IMR-90 (cell line): ENCODE measurements at regions not wholly inside any gene's neighbourhood (a gene's known extent, or its start where the extent isn't known, plus 50 kb on each side); places are given as distances from the start of the nearest gene placed in this dataset.

Source experiments
- ATAC-seq: fragments of 200-7000 bp; cut with Tn5 transposase; 2 replicates; pipeline ENCODE4 v1.9.1; 2020; ENCODE audit warnings: low read depth, mild to moderate bottlenecking, moderate library complexity
- BruUV-seq: library from RNA; stranded (reverse); fragments of 400-500 nt; replicated peaks from 2 replicates; lab custom pipeline; 2021; lab: Mats Ljungman, UMichigan
- CTCF ChIA-PET: fragments of 300-600 bp; formaldehyde crosslinking; extraction: SDS; loops from one replicate; lab custom pipeline; 2021; ENCODE audit warnings: antibody characterized with exemption; lab: Yijun Ruan, JAX
- POLR2A ChIA-PET: fragments of 300-600 bp; sonication (Branson Sonifier 250); formaldehyde crosslinking; loops from one replicate; lab custom pipeline; 2022; ENCODE audit warnings: antibody characterized with exemption; ENCODE audit not compliant: unreplicated experiment; lab: Charles Lee
- DNase-seq: peaks from one replicate; pipeline ENCODE4 v3.0.0; 2013
- H2AFZ ChIP-seq: replicated peaks from 2 replicates; pipeline ENCODE3; 2013; ENCODE audit warnings: low read length, mild to moderate bottlenecking; ENCODE audit not compliant: poor library complexity
- H2AK5ac ChIP-seq: 2 replicates; pipeline ENCODE4 v1.6.1; 2013; ENCODE audit warnings: low read depth, low read length, inconsistent platforms
- H2AK9ac ChIP-seq: replicated peaks from 2 replicates; pipeline ENCODE3; 2013; ENCODE audit warnings: mild to moderate bottlenecking, low read depth, low read length, moderate library complexity; ENCODE audit not compliant: poor library complexity
- H2BK120ac ChIP-seq: 2 replicates; pipeline ENCODE4 v1.6.1; 2013; ENCODE audit warnings: low read depth, low read length, inconsistent platforms
- H2BK15ac ChIP-seq: 3 replicates; pipeline ENCODE4 v1.6.1; 2013; ENCODE audit warnings: low read depth, low read length, inconsistent platforms
- H2BK20ac ChIP-seq: 2 replicates; pipeline ENCODE4 v1.6.1; 2013; ENCODE audit warnings: low read depth, mild to moderate bottlenecking, inconsistent platforms, low read length, moderate library complexity
- H2BK5ac ChIP-seq: 2 replicates; pipeline ENCODE4 v1.6.1; 2013; ENCODE audit warnings: mild to moderate bottlenecking, low read depth, low read length, inconsistent platforms; ENCODE audit not compliant: poor library complexity, severe bottlenecking
- H3K14ac ChIP-seq: replicated peaks from 2 replicates; pipeline ENCODE4 v1.6.1; 2013; ENCODE audit warnings: low read depth, low read length, inconsistent platforms
- H3K18ac ChIP-seq: 2 replicates; pipeline ENCODE4 v1.6.1; 2013; ENCODE audit warnings: low read depth, low read length, control low read depth
- H3K23ac ChIP-seq: 2 replicates; pipeline ENCODE4 v1.6.1; 2013; ENCODE audit warnings: low read depth, low read length, inconsistent platforms
- H3K27ac ChIP-seq: 2 replicates; pipeline ENCODE4 v1.5.1; 2013; ENCODE audit warnings: mild to moderate bottlenecking, control low read depth, low read length; ENCODE audit not compliant: insufficient read depth
- H3K27me3 ChIP-seq: 2 replicates; pipeline ENCODE4 v1.6.1; 2013; ENCODE audit warnings: low read length; ENCODE audit not compliant: control insufficient read depth, insufficient read depth
- H3K36me3 ChIP-seq: 2 replicates; pipeline ENCODE4 v1.6.1; 2013; ENCODE audit warnings: low read length, mixed read lengths; ENCODE audit not compliant: control insufficient read depth, insufficient read depth
- H3K4ac ChIP-seq: 2 replicates; pipeline ENCODE4 v1.6.1; 2013; ENCODE audit warnings: low read depth, low read length, inconsistent platforms
- H3K4me1 ChIP-seq: 2 replicates; pipeline ENCODE4 v1.6.1; 2013; ENCODE audit warnings: low read length, mixed read lengths; ENCODE audit not compliant: control insufficient read depth, insufficient read depth
- H3K4me2 ChIP-seq: 2 replicates; pipeline ENCODE4 v1.6.1; 2013; ENCODE audit warnings: low read depth, mild to moderate bottlenecking, control low read depth, low read length, moderate library complexity
- H3K4me3 ChIP-seq: 2 replicates; pipeline ENCODE4 v1.5.1; 2013; ENCODE audit warnings: low read depth, mild to moderate bottlenecking, control low read depth, low read length, moderate library complexity; ENCODE audit not compliant: insufficient read depth
- H3K56ac ChIP-seq: 2 replicates; pipeline ENCODE4 v1.6.1; 2013; ENCODE audit warnings: low read length, inconsistent platforms; ENCODE audit not compliant: insufficient read depth; ENCODE audit errors: extremely low read depth
- H3K79me1 ChIP-seq, 2 experiments: 2 replicates each; pipeline ENCODE4 v1.6.1; 2013; ENCODE audit warnings: low read length in 2 of 2, inconsistent platforms in 1 of 2, low read depth in 1 of 2
- H3K9ac ChIP-seq: 2 replicates; pipeline ENCODE4 v1.6.1; 2013; ENCODE audit warnings: low read depth, low read length, control low read depth
- H3K9me1 ChIP-seq: 2 replicates; pipeline ENCODE4 v1.6.1; 2013; ENCODE audit warnings: low read length, inconsistent platforms; ENCODE audit not compliant: insufficient read depth
- H3K9me3 ChIP-seq: 2 replicates; pipeline ENCODE4 v1.6.1; 2013; ENCODE audit warnings: low read length; ENCODE audit not compliant: control insufficient read depth, insufficient read depth
- H4K20me1 ChIP-seq: 2 replicates; pipeline ENCODE4 v1.6.1; 2013; ENCODE audit warnings: low read length, inconsistent platforms; ENCODE audit not compliant: insufficient read depth
- H4K5ac ChIP-seq: 2 replicates; pipeline ENCODE4 v1.6.1; 2013; ENCODE audit warnings: mild to moderate bottlenecking, low read depth, low read length, control low read depth
- H4K8ac ChIP-seq, 2 experiments: 2 replicates each; pipeline ENCODE4 v1.6.1; 2013; ENCODE audit warnings: low read depth in 2 of 2, low read length in 2 of 2, control low read depth in 1 of 2, inconsistent platforms in 1 of 2
- H4K91ac ChIP-seq: 2 replicates; pipeline ENCODE4 v1.6.1; 2013; ENCODE audit warnings: low read depth, low read length, inconsistent platforms; ENCODE audit not compliant: insufficient read depth
- BHLHE40 ChIP-seq: fragments of 150-350 bp; IDR thresholded peaks from 2 replicates; pipeline ENCODE4 v1.6.1; 2016; ENCODE audit warnings: mild to moderate bottlenecking, low read depth, low read length
- CHD1 ChIP-seq: IDR thresholded peaks from 2 replicates; pipeline ENCODE4 v1.6.1; 2012; ENCODE audit warnings: low read depth, low read length, improper control_type of control experiment
- FOS ChIP-seq: fragments of 150-350 bp; IDR thresholded peaks from 2 replicates; pipeline ENCODE4 v1.6.1; 2016; ENCODE audit warnings: low read depth, low read length
- MAFK ChIP-seq: IDR thresholded peaks from 2 replicates; pipeline ENCODE4 v1.6.1; 2012; ENCODE audit warnings: low read depth, low read length, improper control_type of control experiment
- MAZ ChIP-seq: IDR thresholded peaks from 2 replicates; pipeline ENCODE4 v1.6.1; 2012; ENCODE audit warnings: low read depth, mild to moderate bottlenecking, low read length, improper control_type of control experiment, moderate library complexity, borderline replicate concordance
- MXI1 ChIP-seq: IDR thresholded peaks from 2 replicates; pipeline ENCODE4 v1.6.1; 2012; ENCODE audit warnings: low read depth, mild to moderate bottlenecking, low read length, moderate library complexity, borderline replicate concordance
- NFE2L2 ChIP-seq: fragments of 150-350 bp; IDR thresholded peaks from 2 replicates; pipeline ENCODE4 v1.6.1; 2016; ENCODE audit warnings: low read depth, mild to moderate bottlenecking, low read length
- RAD21 ChIP-seq: IDR thresholded peaks from 2 replicates; pipeline ENCODE4 v1.6.1; 2012; ENCODE audit warnings: low read length, improper control_type of control experiment
- RCOR1 ChIP-seq: IDR thresholded peaks from 2 replicates; pipeline ENCODE4 v1.6.1; 2012; ENCODE audit warnings: mild to moderate bottlenecking, low read length, improper control_type of control experiment; ENCODE audit not compliant: insufficient replicate concordance
- RFX5 ChIP-seq: IDR thresholded peaks from 2 replicates; pipeline ENCODE4 v1.8.0; 2012; ENCODE audit warnings: low read depth, mild to moderate bottlenecking, low read length, moderate library complexity
- SMC3 ChIP-seq: fragments of 150-350 bp; IDR thresholded peaks from 2 replicates; pipeline ENCODE4 v1.6.1; 2016; ENCODE audit warnings: low read depth, mild to moderate bottlenecking, antibody characterized with exemption, low read length, moderate library complexity
- USF2 ChIP-seq: fragments of 150-350 bp; IDR thresholded peaks from 2 replicates; pipeline ENCODE4 v1.6.1; 2017; ENCODE audit warnings: mild to moderate bottlenecking, antibody characterized with exemption, low read length, low read depth
- WGBS, 2 experiments: methylation state at CpG; one replicate each; pipeline versions ENCODE4 v1.1.5 to v1.1.7; 2013; ENCODE audit warnings: missing lambda C conversion rate in 2 of 2; ENCODE audit not compliant: insufficient read length in 1 of 2; ENCODE audit errors: extremely low coverage in 2 of 2; 5-methylcytosine and 5-hydroxymethylcytosine counted together
- dilution Hi-C: fragments of 300-500 bp; cut with HindIII; formaldehyde crosslinking; loops from one replicate; pipeline ENCODE4 v1.14.3; 2018; ENCODE audit warnings: low sequenced_read_pairs; ENCODE audit not compliant: unreplicated experiment
- in situ Hi-C: fragments of 300-500 bp; cut with MboI; formaldehyde crosslinking; loops from 3 replicates; pipeline ENCODE4 v1.14.3; 2019; ENCODE audit warnings: low sequenced_read_pairs, inconsistent platforms, mixed read lengths
- intact Hi-C: fragments of 100-400 bp; cut with micrococcal nuclease; formaldehyde crosslinking; loops from 2 replicates; pipeline ENCODE4 v1.10.0; 2022

DNA sequence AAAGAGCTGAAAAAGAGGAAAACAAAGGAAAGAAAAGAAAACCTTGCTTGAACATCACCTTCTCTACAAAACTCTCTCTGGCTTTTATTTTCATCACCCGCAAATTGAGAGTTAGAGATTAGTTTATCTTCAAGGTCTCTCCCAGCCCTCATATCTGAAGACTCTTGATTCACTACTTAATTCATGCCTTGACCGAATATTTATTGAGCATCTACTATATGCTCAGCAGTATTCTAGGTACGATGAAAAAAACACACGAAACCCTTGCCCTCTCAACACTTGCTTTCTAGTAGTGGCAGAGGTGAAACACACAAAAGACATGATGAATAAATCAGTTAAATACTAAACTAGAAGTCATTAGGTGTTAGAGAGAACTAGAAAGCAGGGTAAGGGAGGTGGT, 150.6 kb upstream of the CADM1 start:
- no peak overlapping the region for H3K27ac ChIP-seq
- no peak overlapping the region for H3K4me3 ChIP-seq
- no peak overlapping the region for H3K14ac ChIP-seq
- no peak overlapping the region for H4K8ac ChIP-seq
- CTCF ChIA-PET: no interaction called here
- intact Hi-C loops (no loop called here), dilution Hi-C loops (no loop called here), in situ Hi-C loops (no loop called here)
- peaks cover 2% of the 10 kb centered on the region; the same call in 1 of the 2 replicates for H3K27me3 ChIP-seq
- H4K5ac ChIP-seq: no peak overlapping the region
- H2BK5ac ChIP-seq: no peak overlapping the region
- no peak overlapping the region for H2AFZ ChIP-seq
- no peak overlapping the region for H4K91ac ChIP-seq
- no peak overlapping the region for H3K56ac ChIP-seq
- no peak overlapping the region for H3K4ac ChIP-seq
- no peak overlapping the region for H3K4me2 ChIP-seq
- H3K23ac ChIP-seq: no peak overlapping the region
- H2BK20ac ChIP-seq: no peak overlapping the region
- no peaks in the 10 kb centered on the region for H3K36me3 ChIP-seq
- TF ChIP-seq FOS (no peak), RCOR1 (no peak), USF2 (no peak), NFE2L2 (no peak), MXI1 (no peak), MAFK (no peak), RAD21 (no peak), RFX5 (no peak), CHD1 (no peak), MAZ (no peak), BHLHE40 (no peak), SMC3 (no peak)
- H3K18ac ChIP-seq: no peak overlapping the region
- no TSS peak for BruUV-seq
- no peaks in the 10 kb centered on the region for H4K20me1 ChIP-seq
- H3K79me1 ChIP-seq: no peaks in the 10 kb centered on the region
- H2BK120ac ChIP-seq: no peak overlapping the region
- no peak overlapping the region for H3K9ac ChIP-seq
- H3K9me1 ChIP-seq: peaks cover 6% of the 10 kb centered on the region
- WGBS, 2 experiments: no CpG with 5 or more reads among the region's 4 CpGs
- H3K9me3 ChIP-seq: no peaks in the 10 kb centered on the region
- no peak overlapping the region for H2BK15ac ChIP-seq
- ATAC-seq: no peak
- H2AK9ac ChIP-seq: no peak overlapping the region
- H2AK5ac ChIP-seq: no peak overlapping the region
- no peak for DNase-seq
- POLR2A ChIA-PET: no interaction called here
- peaks cover 6% of the 10 kb centered on the region for H3K4me1 ChIP-seq
